IMR-90 (cell line): ENCODE measurements at regions not wholly inside any gene's neighbourhood (a gene's known extent, or its start where the extent isn't known, plus 50 kb on each side); places are given as distances from the start of the nearest gene placed in this dataset.

Source experiments
- ATAC-seq: fragments of 200-7000 bp; cut with Tn5 transposase; 2 replicates; pipeline ENCODE4 v1.9.1; 2020; ENCODE audit warnings: low read depth, mild to moderate bottlenecking, moderate library complexity
- BruUV-seq: library from RNA; stranded (reverse); fragments of 400-500 nt; replicated peaks from 2 replicates; lab custom pipeline; 2021; lab: Mats Ljungman, UMichigan
- CTCF ChIA-PET: fragments of 300-600 bp; formaldehyde crosslinking; extraction: SDS; loops from one replicate; lab custom pipeline; 2021; ENCODE audit warnings: antibody characterized with exemption; lab: Yijun Ruan, JAX
- POLR2A ChIA-PET: fragments of 300-600 bp; sonication (Branson Sonifier 250); formaldehyde crosslinking; loops from one replicate; lab custom pipeline; 2022; ENCODE audit warnings: antibody characterized with exemption; ENCODE audit not compliant: unreplicated experiment; lab: Charles Lee
- DNase-seq: peaks from one replicate; pipeline ENCODE4 v3.0.0; 2013
- H2AFZ ChIP-seq: replicated peaks from 2 replicates; pipeline ENCODE3; 2013; ENCODE audit warnings: low read length, mild to moderate bottlenecking; ENCODE audit not compliant: poor library complexity
- H2AK5ac ChIP-seq: 2 replicates; pipeline ENCODE4 v1.6.1; 2013; ENCODE audit warnings: low read depth, low read length, inconsistent platforms
- H2AK9ac ChIP-seq: replicated peaks from 2 replicates; pipeline ENCODE3; 2013; ENCODE audit warnings: mild to moderate bottlenecking, low read depth, low read length, moderate library complexity; ENCODE audit not compliant: poor library complexity
- H2BK120ac ChIP-seq: 2 replicates; pipeline ENCODE4 v1.6.1; 2013; ENCODE audit warnings: low read depth, low read length, inconsistent platforms
- H2BK15ac ChIP-seq: 3 replicates; pipeline ENCODE4 v1.6.1; 2013; ENCODE audit warnings: low read depth, low read length, inconsistent platforms
- H2BK20ac ChIP-seq: 2 replicates; pipeline ENCODE4 v1.6.1; 2013; ENCODE audit warnings: low read depth, mild to moderate bottlenecking, inconsistent platforms, low read length, moderate library complexity
- H2BK5ac ChIP-seq: 2 replicates; pipeline ENCODE4 v1.6.1; 2013; ENCODE audit warnings: mild to moderate bottlenecking, low read depth, low read length, inconsistent platforms; ENCODE audit not compliant: poor library complexity, severe bottlenecking
- H3K14ac ChIP-seq: replicated peaks from 2 replicates; pipeline ENCODE4 v1.6.1; 2013; ENCODE audit warnings: low read depth, low read length, inconsistent platforms
- H3K18ac ChIP-seq: 2 replicates; pipeline ENCODE4 v1.6.1; 2013; ENCODE audit warnings: low read depth, low read length, control low read depth
- H3K23ac ChIP-seq: 2 replicates; pipeline ENCODE4 v1.6.1; 2013; ENCODE audit warnings: low read depth, low read length, inconsistent platforms
- H3K27ac ChIP-seq: 2 replicates; pipeline ENCODE4 v1.5.1; 2013; ENCODE audit warnings: mild to moderate bottlenecking, control low read depth, low read length; ENCODE audit not compliant: insufficient read depth
- H3K27me3 ChIP-seq: 2 replicates; pipeline ENCODE4 v1.6.1; 2013; ENCODE audit warnings: low read length; ENCODE audit not compliant: control insufficient read depth, insufficient read depth
- H3K36me3 ChIP-seq: 2 replicates; pipeline ENCODE4 v1.6.1; 2013; ENCODE audit warnings: low read length, mixed read lengths; ENCODE audit not compliant: control insufficient read depth, insufficient read depth
- H3K4ac ChIP-seq: 2 replicates; pipeline ENCODE4 v1.6.1; 2013; ENCODE audit warnings: low read depth, low read length, inconsistent platforms
- H3K4me1 ChIP-seq: 2 replicates; pipeline ENCODE4 v1.6.1; 2013; ENCODE audit warnings: low read length, mixed read lengths; ENCODE audit not compliant: control insufficient read depth, insufficient read depth
- H3K4me2 ChIP-seq: 2 replicates; pipeline ENCODE4 v1.6.1; 2013; ENCODE audit warnings: low read depth, mild to moderate bottlenecking, control low read depth, low read length, moderate library complexity
- H3K4me3 ChIP-seq: 2 replicates; pipeline ENCODE4 v1.5.1; 2013; ENCODE audit warnings: low read depth, mild to moderate bottlenecking, control low read depth, low read length, moderate library complexity; ENCODE audit not compliant: insufficient read depth
- H3K56ac ChIP-seq: 2 replicates; pipeline ENCODE4 v1.6.1; 2013; ENCODE audit warnings: low read length, inconsistent platforms; ENCODE audit not compliant: insufficient read depth; ENCODE audit errors: extremely low read depth
- H3K79me1 ChIP-seq, 2 experiments: 2 replicates each; pipeline ENCODE4 v1.6.1; 2013; ENCODE audit warnings: low read length in 2 of 2, inconsistent platforms in 1 of 2, low read depth in 1 of 2
- H3K9ac ChIP-seq: 2 replicates; pipeline ENCODE4 v1.6.1; 2013; ENCODE audit warnings: low read depth, low read length, control low read depth
- H3K9me1 ChIP-seq: 2 replicates; pipeline ENCODE4 v1.6.1; 2013; ENCODE audit warnings: low read length, inconsistent platforms; ENCODE audit not compliant: insufficient read depth
- H3K9me3 ChIP-seq: 2 replicates; pipeline ENCODE4 v1.6.1; 2013; ENCODE audit warnings: low read length; ENCODE audit not compliant: control insufficient read depth, insufficient read depth
- H4K20me1 ChIP-seq: 2 replicates; pipeline ENCODE4 v1.6.1; 2013; ENCODE audit warnings: low read length, inconsistent platforms; ENCODE audit not compliant: insufficient read depth
- H4K5ac ChIP-seq: 2 replicates; pipeline ENCODE4 v1.6.1; 2013; ENCODE audit warnings: mild to moderate bottlenecking, low read depth, low read length, control low read depth
- H4K8ac ChIP-seq, 2 experiments: 2 replicates each; pipeline ENCODE4 v1.6.1; 2013; ENCODE audit warnings: low read depth in 2 of 2, low read length in 2 of 2, control low read depth in 1 of 2, inconsistent platforms in 1 of 2
- H4K91ac ChIP-seq: 2 replicates; pipeline ENCODE4 v1.6.1; 2013; ENCODE audit warnings: low read depth, low read length, inconsistent platforms; ENCODE audit not compliant: insufficient read depth
- BHLHE40 ChIP-seq: fragments of 150-350 bp; IDR thresholded peaks from 2 replicates; pipeline ENCODE4 v1.6.1; 2016; ENCODE audit warnings: mild to moderate bottlenecking, low read depth, low read length
- CEBPB ChIP-seq: IDR thresholded peaks from 2 replicates; pipeline ENCODE4 v1.6.1; 2012; ENCODE audit warnings: low read depth, low read length, improper control_type of control experiment
- CHD1 ChIP-seq: IDR thresholded peaks from 2 replicates; pipeline ENCODE4 v1.6.1; 2012; ENCODE audit warnings: low read depth, low read length, improper control_type of control experiment
- CTCF ChIP-seq: conservative IDR thresholded peaks from 2 replicates; pipeline ENCODE4 v1.5.1; 2012; ENCODE audit warnings: mild to moderate bottlenecking, low read depth, low read length, improper control_type of control experiment
- ELK1 ChIP-seq: fragments of 150-350 bp; IDR thresholded peaks from 2 replicates; pipeline ENCODE4 v1.6.1; 2016; ENCODE audit warnings: low read depth, mild to moderate bottlenecking, low read length, moderate library complexity, borderline replicate concordance
- FOS ChIP-seq: fragments of 150-350 bp; IDR thresholded peaks from 2 replicates; pipeline ENCODE4 v1.6.1; 2016; ENCODE audit warnings: low read depth, low read length
- MAFK ChIP-seq: IDR thresholded peaks from 2 replicates; pipeline ENCODE4 v1.6.1; 2012; ENCODE audit warnings: low read depth, low read length, improper control_type of control experiment
- MAZ ChIP-seq: IDR thresholded peaks from 2 replicates; pipeline ENCODE4 v1.6.1; 2012; ENCODE audit warnings: low read depth, mild to moderate bottlenecking, low read length, improper control_type of control experiment, moderate library complexity, borderline replicate concordance
- MXI1 ChIP-seq: IDR thresholded peaks from 2 replicates; pipeline ENCODE4 v1.6.1; 2012; ENCODE audit warnings: low read depth, mild to moderate bottlenecking, low read length, moderate library complexity, borderline replicate concordance
- NFE2L2 ChIP-seq: fragments of 150-350 bp; IDR thresholded peaks from 2 replicates; pipeline ENCODE4 v1.6.1; 2016; ENCODE audit warnings: low read depth, mild to moderate bottlenecking, low read length
- POLR2A ChIP-seq: IDR thresholded peaks from 2 replicates; pipeline ENCODE4 v1.6.1; 2012; ENCODE audit warnings: mild to moderate bottlenecking, low read depth, low read length
- RAD21 ChIP-seq: IDR thresholded peaks from 2 replicates; pipeline ENCODE4 v1.6.1; 2012; ENCODE audit warnings: low read length, improper control_type of control experiment
- RCOR1 ChIP-seq: IDR thresholded peaks from 2 replicates; pipeline ENCODE4 v1.6.1; 2012; ENCODE audit warnings: mild to moderate bottlenecking, low read length, improper control_type of control experiment; ENCODE audit not compliant: insufficient replicate concordance
- RFX5 ChIP-seq: IDR thresholded peaks from 2 replicates; pipeline ENCODE4 v1.8.0; 2012; ENCODE audit warnings: low read depth, mild to moderate bottlenecking, low read length, moderate library complexity
- SMC3 ChIP-seq: fragments of 150-350 bp; IDR thresholded peaks from 2 replicates; pipeline ENCODE4 v1.6.1; 2016; ENCODE audit warnings: low read depth, mild to moderate bottlenecking, antibody characterized with exemption, low read length, moderate library complexity
- USF2 ChIP-seq: fragments of 150-350 bp; IDR thresholded peaks from 2 replicates; pipeline ENCODE4 v1.6.1; 2017; ENCODE audit warnings: mild to moderate bottlenecking, antibody characterized with exemption, low read length, low read depth
- dilution Hi-C: fragments of 300-500 bp; cut with HindIII; formaldehyde crosslinking; loops from one replicate; pipeline ENCODE4 v1.14.3; 2018; ENCODE audit warnings: low sequenced_read_pairs; ENCODE audit not compliant: unreplicated experiment
- in situ Hi-C: fragments of 300-500 bp; cut with MboI; formaldehyde crosslinking; loops from 3 replicates; pipeline ENCODE4 v1.14.3; 2019; ENCODE audit warnings: low sequenced_read_pairs, inconsistent platforms, mixed read lengths
- intact Hi-C: fragments of 100-400 bp; cut with micrococcal nuclease; formaldehyde crosslinking; loops from 2 replicates; pipeline ENCODE4 v1.10.0; 2022

GRCh38 chr9:103680581-103680980 lies 413.5 kb upstream of the SMC2 start:
- H4K20me1 ChIP-seq = no peaks in the 10 kb centered on the region
- H2BK15ac ChIP-seq = no peak overlapping the region
- H2AK5ac ChIP-seq = no peak overlapping the region
- no peak overlapping the region for H2AFZ ChIP-seq
- dilution Hi-C loops = no loop called here
- H3K27me3 ChIP-seq = no peaks in the 10 kb centered on the region
- H2BK120ac ChIP-seq = no peak overlapping the region
- no peak for DNase-seq
- H2BK20ac ChIP-seq = no peak overlapping the region
- no peak overlapping the region for H3K4me3 ChIP-seq
- BruUV-seq = no TSS peak
- no peak overlapping the region for H3K4me2 ChIP-seq
- no peak overlapping the region for H4K5ac ChIP-seq
- H4K8ac ChIP-seq = no peak overlapping the region
- CTCF ChIA-PET = no interaction called here
- H3K36me3 ChIP-seq = no peaks in the 10 kb centered on the region
- H3K4me1 ChIP-seq = no peaks in the 10 kb centered on the region
- H3K9me3 ChIP-seq = peaks cover 4% of the 10 kb centered on the region; the same call in 1 of the 2 replicates
- no peak overlapping the region for H3K18ac ChIP-seq
- H3K9ac ChIP-seq = no peak overlapping the region
- H3K79me1 ChIP-seq = no peaks in the 10 kb centered on the region
- H2BK5ac ChIP-seq = no peak overlapping the region
- no peak overlapping the region for H4K91ac ChIP-seq
- H3K9me1 ChIP-seq = no peaks in the 10 kb centered on the region
- H3K23ac ChIP-seq = no peak overlapping the region
- TF ChIP-seq POLR2A = no peak
- no peak for TF ChIP-seq ELK1
- no peak for TF ChIP-seq FOS
- no peak for TF ChIP-seq CEBPB
- no peak for TF ChIP-seq MAFK
- no peak for TF ChIP-seq BHLHE40
- no peak for TF ChIP-seq MAZ
- no peak for TF ChIP-seq NFE2L2
- TF ChIP-seq RFX5 = no peak
- no peak for TF ChIP-seq RCOR1
- TF ChIP-seq CHD1 = no peak
- no peak for TF ChIP-seq USF2
- TF ChIP-seq MXI1 = no peak
- no peak for TF ChIP-seq RAD21
- TF ChIP-seq SMC3 = no peak
- no peak for TF ChIP-seq CTCF
- H3K27ac ChIP-seq = no peak overlapping the region
- intact Hi-C loops = no loop called here
- ATAC-seq = no peak
- no peak overlapping the region for H2AK9ac ChIP-seq
- H3K4ac ChIP-seq = no peak overlapping the region
- H3K14ac ChIP-seq = no peak overlapping the region
- POLR2A ChIA-PET = no interaction called here
- no peak overlapping the region for H3K56ac ChIP-seq
- in situ Hi-C loops = no loop called here
